Stimulated activated CD8-positive, alpha-beta memory T cell treated with anti-CD3 and anti-CD28 coated beads, Interleukin-12 subunit alpha, Interleukin-12 subunit beta, amount 100 ng/mL, for 4 hours (primary cell): ENCODE measurements at regions not wholly inside any gene's neighbourhood (a gene's known extent, or its start where the extent isn't known, plus 50 kb on each side); places are given as distances from the start of the nearest gene placed in this dataset.
"Not testable (repeated sequence)": the region's sequence is repeated elsewhere in the genome, so short reads cannot be mapped to it uniquely, and the experiment has no call there.

Source experiments
- DNase-seq: peaks from one replicate; pipeline ENCODE4 v3.0.0-alpha.2; 2020; ENCODE audit warnings: low read depth

DNA sequence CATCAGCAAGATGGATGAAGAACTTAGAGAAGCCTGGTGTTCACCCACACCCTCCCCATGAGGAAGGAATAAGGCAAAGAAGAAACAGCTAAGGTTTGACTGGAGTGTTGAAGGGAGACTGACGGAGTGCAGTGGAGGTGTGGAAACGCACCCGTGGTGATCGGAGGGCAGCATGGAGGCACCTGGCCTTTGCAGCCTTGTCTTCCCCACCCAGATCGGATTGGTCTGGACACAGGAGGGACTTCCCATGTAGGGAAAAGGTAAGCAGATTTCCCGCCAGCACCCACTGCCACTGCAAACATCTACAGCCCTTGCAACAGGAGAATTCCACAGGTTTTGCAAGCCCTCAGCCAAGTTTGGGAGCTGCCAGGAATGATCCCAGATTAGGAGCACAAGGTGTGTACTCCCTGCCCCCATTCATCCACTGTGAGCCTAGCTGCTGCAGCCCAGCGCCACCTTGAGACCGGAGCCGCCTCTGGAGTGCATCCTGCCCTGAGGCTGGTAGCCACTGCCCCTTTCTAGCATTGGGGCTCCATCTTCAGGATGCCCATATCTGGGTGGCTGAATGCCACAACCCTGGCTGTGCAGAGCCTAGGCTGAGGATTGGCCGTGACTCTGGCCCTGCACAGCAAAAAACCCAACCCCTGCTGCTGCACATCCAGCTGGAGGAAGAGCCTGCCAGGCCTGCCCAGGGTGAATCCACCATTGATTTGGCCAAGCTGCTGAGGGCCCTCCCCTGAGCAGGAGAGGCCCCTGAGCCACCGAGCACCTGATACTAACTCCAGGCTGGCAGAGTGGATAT lies 411.1 kb downstream of the TMEM121 start:
- DNase-seq: no peak

GRCh38 chr14:105938055-105938863 lies 411.9 kb downstream of the TMEM121 start:
- no peak for DNase-seq

DNA sequence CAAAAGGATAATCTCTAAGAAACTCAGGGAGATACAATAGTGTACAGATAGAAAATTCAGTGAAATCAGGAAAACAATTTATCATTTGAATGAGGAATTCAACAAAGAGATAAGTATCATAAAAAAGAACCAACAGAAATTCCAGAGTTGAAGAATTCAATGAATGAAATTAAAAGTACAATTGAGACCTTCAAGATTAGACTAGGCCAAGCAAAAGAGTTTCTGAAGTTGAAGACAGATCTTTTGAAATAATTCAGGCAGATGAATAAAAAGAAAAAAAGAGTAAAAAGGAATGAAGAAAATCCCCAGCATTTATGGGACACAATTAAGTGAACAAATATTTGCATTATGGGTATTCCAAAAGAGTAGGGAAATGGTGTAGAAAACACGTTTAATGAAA lies 412.6 kb downstream of the TMEM121 start:
- DNase-seq: no peak

- no peak for DNase-seq
Observed at GRCh38 chr14:105939810-105940508, 413.6 kb downstream of the TMEM121 start.

DNA sequence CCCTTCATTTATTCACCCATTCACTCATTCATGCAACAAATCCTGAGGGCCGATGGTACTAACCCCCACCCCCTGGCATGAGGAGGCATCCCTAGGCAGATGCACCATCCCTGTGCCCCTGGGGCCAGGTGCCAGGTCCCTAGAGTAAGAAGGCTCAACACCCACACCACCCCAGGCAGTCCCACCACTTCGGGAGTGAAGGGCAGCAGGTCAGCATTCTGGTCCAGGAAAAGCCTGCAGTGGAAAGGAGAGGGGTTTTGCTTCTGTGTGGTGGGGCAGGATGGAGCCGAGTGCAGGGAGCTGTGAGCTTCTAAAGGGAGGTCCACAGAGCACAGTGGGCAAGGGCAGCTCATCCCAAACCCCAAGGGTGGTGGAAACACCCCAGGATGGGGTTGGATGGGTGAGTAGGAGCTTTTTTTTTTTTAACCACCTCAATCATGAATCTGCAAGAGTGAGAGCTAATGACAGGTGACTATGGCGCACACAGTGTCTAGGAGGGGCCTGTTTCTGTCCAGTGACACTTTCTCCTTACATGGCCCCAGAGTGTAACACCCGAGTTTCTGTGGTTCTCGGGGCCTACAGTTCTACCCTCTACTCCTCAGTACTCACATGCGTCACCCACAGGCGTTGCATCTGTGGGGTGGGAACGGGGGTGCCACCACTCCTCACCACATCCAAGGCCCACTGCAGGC lies 414.3 kb downstream of the TMEM121 start:
- no peak for DNase-seq

GRCh38 chr14:105941226-105942166 lies 415.1 kb downstream of the TMEM121 start:
- no peak for DNase-seq

DNA sequence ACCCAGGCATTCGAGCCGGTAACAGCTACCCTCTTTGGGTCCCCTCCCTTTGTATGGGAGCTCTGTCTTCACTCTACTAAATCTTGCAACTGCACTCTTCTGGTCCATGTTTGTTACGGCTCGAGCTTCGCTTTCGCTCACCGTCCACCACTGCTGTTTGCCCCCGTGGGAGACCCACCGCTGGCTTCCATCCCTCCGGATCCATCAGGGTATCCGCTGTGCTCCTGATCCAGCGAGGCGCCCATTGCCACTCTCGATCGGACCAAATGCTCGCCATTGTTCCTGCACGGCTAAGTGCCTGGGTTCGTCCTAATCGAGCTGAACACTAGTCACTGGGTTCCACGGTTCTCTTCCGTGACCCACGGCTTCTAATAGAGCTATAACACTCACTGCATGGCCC lies 416.3 kb downstream of the TMEM121 start:
- DNase-seq: not testable (repeated sequence)

DNA sequence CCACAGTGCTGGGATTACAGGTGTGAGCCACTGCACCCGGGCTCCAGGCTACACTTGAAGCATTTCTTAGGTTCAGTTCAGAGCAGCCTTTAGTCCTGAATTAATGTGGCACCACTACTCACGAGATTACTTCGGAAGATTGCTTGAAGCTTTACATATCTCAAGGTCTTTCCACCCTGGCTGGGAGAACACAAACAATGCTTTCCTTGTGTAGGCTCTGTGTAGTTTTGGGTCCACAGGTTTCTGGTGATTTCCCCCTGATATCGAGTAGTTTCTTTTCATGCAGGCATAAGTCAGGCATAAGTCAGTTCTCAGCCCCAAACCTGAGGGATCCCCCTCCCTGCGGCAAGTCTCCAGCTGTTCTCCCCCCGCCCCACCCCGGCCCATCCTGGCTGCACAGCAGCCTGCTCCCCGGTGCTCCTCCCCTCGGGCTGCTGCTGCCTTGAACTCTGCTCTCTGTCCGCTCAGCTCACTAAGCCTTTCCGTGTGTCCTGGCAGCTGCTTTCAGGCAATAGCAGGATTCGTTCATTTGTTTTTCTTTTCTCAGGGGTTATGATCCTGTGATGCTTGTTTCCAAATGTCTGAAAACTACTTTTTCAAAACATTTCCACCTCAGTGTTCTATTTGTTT lies 417.7 kb downstream of the TMEM121 start:
- no peak for DNase-seq

DNA sequence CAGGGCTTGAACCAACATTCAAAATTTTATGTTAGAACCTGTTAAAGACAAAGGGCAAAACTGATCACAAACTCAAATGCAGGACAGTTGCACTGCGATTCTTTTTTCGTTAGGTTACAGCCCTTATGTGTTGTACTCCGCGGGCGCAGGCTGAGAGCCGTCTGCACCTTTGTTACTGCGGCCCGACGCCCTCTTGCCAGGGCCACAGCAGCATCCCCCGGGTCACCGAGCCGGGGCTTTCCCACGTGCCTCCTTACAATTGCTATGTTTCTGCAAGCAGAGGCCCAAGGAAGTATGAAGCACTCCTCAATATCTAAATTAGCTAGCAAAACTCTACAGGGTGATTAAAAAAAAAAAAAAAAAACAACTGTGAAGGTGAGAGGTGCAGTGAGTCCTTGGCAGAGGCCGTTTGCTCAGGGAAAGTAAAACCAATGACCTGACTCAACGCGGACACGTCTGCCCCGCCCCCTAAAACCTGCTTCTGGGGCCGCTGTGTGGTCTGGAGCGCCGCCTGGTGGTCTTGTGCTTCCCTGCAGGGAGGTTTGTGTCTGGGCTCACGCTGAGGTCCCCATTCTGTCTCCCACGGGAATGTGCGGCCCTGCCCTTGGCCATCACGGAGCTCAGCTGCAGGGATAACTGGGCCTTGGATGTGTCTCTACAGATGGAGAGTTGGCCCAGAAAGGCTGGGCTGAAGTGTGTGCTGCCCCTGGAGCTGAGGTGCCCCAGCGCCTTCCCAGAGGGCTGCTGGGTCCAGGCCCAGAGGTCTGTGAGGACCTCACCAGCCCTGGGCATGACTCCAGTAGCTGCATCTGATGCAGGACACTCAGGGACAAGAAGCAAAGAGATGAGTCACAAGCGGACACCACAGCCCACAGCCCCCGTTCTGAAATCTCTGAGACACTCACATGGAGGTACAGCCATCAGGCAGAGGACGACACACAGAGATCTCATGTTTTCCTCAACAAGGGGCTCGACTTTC lies 418.5 kb downstream of the TMEM121 start:
- peak; percentile 53 for DNase-seq

GRCh38 chr14:105945896-105946295 lies 419.5 kb downstream of the TMEM121 start:
- DNase-seq: no peak

- no peak for DNase-seq
Observed at GRCh38 chr14:105947599-105947998, 421.2 kb downstream of the TMEM121 start.

GRCh38 chr14:105948955-105949354 lies 422.6 kb downstream of the TMEM121 start:
- not testable (repeated sequence) for DNase-seq

DNA sequence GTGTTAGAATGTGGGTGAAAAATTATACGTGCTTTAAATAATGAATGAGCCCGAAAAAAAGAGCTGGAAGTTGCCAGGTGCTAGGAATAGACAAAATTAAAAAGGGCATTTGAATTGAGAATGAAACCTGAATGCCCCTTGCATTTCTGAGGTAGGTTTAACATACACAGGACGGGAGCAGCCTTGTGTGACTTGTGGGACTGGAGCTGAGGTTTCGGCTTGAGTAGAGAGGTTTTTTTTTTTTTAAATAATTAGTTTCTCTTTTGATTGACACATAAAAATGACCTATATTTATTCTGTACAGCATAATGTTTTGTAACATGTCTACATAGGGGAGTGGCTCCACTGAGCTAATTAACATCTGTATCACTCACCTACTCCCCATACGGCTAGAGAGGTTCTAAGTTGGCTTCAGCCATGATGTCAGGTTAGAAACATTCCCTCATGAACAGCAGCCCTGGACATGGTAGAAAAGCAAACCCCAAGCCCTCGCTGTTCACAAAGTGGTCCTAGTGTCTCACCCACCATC lies 424.0 kb downstream of the TMEM121 start:
- not testable (repeated sequence) for DNase-seq

DNA sequence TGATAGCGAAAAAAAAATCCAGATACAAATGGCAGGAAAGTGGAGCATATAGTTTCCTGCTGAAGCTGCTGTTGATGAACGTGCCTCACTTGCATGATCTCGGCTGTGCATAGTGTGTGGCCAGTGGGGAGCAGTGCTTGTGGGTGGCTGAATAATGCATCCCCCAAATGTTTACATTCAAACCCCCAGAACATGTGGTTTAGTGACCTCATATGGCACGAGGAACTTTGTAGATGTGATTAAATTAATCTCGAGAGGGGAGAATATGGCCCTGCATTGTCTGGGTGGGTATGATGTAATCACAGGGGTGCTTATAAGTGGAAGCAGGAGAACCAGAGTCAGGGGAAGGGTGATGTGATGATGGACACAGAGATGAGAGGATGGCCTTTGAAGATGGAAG lies 425.0 kb downstream of the TMEM121 start:
- no peak for DNase-seq

GRCh38 chr14:105952222-105952621 lies 425.8 kb downstream of the TMEM121 start:
- no peak for DNase-seq

DNA sequence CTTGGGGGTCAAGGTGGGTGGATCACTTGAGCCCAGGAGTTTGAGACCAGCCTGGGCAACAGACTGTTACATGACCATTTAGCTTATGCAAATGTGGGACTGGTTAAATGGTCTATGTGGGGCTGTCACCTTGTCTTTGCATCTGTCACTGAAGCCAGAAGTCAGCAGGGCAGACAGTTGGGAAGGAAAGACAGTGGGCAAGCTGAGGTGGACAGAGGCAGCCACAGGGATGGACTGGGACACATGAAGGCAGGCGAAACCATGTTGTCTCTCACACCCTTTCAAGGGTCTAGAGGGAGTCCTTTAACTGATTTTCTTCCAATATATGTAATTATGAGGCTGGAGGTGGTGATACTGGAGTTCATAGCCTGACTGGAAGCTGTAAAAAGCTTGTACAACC lies 426.4 kb downstream of the TMEM121 start:
- no peak for DNase-seq

DNA sequence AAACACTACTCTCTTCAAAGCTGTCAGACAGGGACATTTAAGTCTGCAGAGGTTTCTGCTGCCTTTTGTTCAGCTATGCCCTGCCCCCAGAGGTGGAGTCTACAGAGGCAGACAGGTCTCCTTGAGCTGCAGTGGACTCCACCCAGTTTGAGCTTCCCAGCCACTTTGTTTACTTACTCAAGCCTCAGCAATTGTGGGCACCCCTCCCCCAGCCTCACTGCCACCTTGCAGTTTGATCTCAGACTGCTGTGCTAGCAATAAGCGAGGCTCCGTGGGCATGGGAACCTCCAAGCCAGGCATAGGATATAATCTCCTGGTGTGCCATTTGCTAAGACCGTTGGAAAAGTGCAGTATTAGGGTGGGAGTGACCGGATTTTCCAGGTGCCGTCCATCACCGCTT lies 435.2 kb downstream of the TMEM121 start:
- not testable (repeated sequence) for DNase-seq

DNA sequence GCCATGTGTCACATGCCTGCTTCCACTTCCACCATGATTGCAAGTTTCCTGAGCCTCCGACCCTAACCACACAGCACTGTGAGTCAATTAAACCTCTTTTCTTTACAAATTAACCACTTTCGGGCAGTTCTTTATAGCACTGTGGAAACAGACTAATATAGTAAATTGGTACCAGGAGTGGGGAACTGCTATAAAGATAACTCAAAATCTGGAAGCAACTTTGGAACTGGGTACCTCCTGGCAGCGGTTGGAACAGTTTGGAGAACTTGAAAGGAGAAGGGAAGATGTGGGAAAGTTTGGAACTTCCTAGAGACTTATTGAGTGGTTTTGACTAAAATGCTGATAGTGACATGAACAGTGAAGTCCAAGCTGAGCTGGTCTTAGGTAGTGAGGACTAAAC lies 436.1 kb downstream of the TMEM121 start:
- no peak for DNase-seq

GRCh38 chr14:105968291-105968690 lies 441.9 kb downstream of the TMEM121 start:
- DNase-seq: no peak
